Liver (tissue), 3 donors: ENCODE measurements at regions not wholly inside any gene's neighbourhood (a gene's known extent, or its start where the extent isn't known, plus 50 kb on each side); places are given as distances from the start of the nearest gene placed in this dataset.

ENCODE experiments used
- CTCF ChIP-seq: fragments of 150-350 bp; IDR thresholded peaks from 2 replicates; pipeline ENCODE4 v1.5.1; 2017; ENCODE audit warnings: improper control_type of control experiment, low read depth, low read length; ENCODE audit not compliant: missing input control
- HNF4A ChIP-seq, 2 donors: conservative IDR thresholded peaks; 2 replicates each; pipeline ENCODE4 v1.6.1; 2016; ENCODE audit warnings: antibody characterized with exemption in 2 of 2, mild to moderate bottlenecking in 2 of 2
- HNF4G ChIP-seq: IDR thresholded peaks from 2 replicates; pipeline ENCODE4 v1.6.1; 2016; ENCODE audit warnings: antibody characterized with exemption
- MAX ChIP-seq: IDR thresholded peaks from 2 replicates; pipeline ENCODE4 v1.6.1; 2016; ENCODE audit warnings: antibody characterized with exemption
- RAD21 ChIP-seq, 2 donors: IDR thresholded peaks; 2 replicates each; pipeline ENCODE4 v1.6.1; 2016; ENCODE audit warnings: antibody characterized with exemption in 2 of 2, mild to moderate bottlenecking in 2 of 2
- RXRA ChIP-seq, 2 donors: IDR thresholded peaks; 2 replicates each; pipeline ENCODE4 v1.6.1; 2017 to 2018; ENCODE audit warnings: antibody characterized with exemption in 2 of 2, mild to moderate bottlenecking in 1 of 2
- TAF1 ChIP-seq: conservative IDR thresholded peaks from 2 replicates; pipeline ENCODE4 v1.6.1; 2016; ENCODE audit warnings: antibody characterized with exemption, mild to moderate bottlenecking
- donor health status: healthy.
- donor health status: healthy.

GRCh38 chr2:57100436-57100835 is 916.6 kb downstream of the CCDC85A start:
- TF ChIP-seq CTCF (no peak), HNF4A (conservative IDR thresholded peaks at IDR 0.05) (no peak), MAX (no peak), RXRA (IDR thresholded peaks at IDR 0.05) (no peak), RAD21 (IDR thresholded peaks at IDR 0.05) (no peak), TAF1 (no peak), HNF4G (no peak)
